ENCODE measurements at regions not wholly inside any gene's neighbourhood (a gene's known extent, or its start where the extent isn't known, plus 50 kb on each side); places are given as distances from the start of the nearest gene placed in this dataset.

DNA sequence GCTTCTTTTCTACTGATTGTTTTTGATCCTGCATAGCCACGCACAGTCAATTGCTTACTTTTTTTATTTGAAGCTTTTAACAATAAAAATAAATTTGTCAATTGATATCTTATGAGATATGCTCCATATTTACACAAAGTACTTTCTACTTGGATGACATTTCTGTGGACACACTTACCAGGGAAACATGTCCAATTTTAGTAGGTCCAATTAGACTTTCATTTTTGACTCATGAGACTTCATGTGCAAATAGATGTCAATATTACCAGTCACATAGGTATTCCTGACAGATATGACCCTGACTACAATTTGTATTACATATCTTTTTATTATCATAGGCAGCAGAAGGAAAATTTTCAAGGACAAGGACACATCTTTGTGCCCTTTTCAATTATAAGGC is 219.9 kb upstream of the ANKRD50 start:
- TF ChIP-seq, protein P1, sequence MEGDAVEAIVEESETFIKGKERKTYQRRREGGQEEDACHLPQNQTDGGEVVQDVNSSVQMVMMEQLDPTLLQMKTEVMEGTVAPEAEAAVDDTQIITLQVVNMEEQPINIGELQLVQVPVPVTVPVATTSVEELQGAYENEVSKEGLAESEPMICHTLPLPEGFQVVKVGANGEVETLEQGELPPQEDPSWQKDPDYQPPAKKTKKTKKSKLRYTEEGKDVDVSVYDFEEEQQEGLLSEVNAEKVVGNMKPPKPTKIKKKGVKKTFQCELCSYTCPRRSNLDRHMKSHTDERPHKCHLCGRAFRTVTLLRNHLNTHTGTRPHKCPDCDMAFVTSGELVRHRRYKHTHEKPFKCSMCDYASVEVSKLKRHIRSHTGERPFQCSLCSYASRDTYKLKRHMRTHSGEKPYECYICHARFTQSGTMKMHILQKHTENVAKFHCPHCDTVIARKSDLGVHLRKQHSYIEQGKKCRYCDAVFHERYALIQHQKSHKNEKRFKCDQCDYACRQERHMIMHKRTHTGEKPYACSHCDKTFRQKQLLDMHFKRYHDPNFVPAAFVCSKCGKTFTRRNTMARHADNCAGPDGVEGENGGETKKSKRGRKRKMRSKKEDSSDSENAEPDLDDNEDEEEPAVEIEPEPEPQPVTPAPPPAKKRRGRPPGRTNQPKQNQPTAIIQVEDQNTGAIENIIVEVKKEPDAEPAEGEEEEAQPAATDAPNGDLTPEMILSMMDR (conservative IDR thresholded peaks at IDR 0.05 in 1 of 2, IDR thresholded peaks at IDR 0.05 in 1 of 2; ENCODE audit: low read depth in 1 of 2, low read length in 2 of 2), result no peak
- TF ChIP-seq EZH2 (IDR thresholded peaks at IDR 0.05; ENCODE audit: low read length, missing control alignments), result no peak

Measured in fibroblast of lung (primary cell).